PFSK-1 (cell line): ENCODE measurements at regions not wholly inside any gene's neighbourhood (a gene's known extent, or its start where the extent isn't known, plus 50 kb on each side); places are given as distances from the start of the nearest gene placed in this dataset.

Experiments
- POLR2AphosphoS5 ChIP-seq: IDR thresholded peaks from 2 replicates; pipeline ENCODE4 v1.6.1; 2012; ENCODE audit warnings: low read depth, mild to moderate bottlenecking, control low read depth, low read length, moderate library complexity
- REST ChIP-seq, 2 experiments: IDR thresholded peaks; 2 replicates each; pipeline versions ENCODE4 v1.6.1 to v1.8.0; 2011 to 2012; ENCODE audit warnings: low read depth in 2 of 2, low read length in 2 of 2, control low read depth in 1 of 2, inconsistent platforms in 1 of 2, mild to moderate bottlenecking in 1 of 2, moderate library complexity in 1 of 2; ENCODE audit not compliant: insufficient read depth in 1 of 2
- TAF1 ChIP-seq: IDR thresholded peaks from 2 replicates; pipeline ENCODE4 v1.6.1; 2012; ENCODE audit warnings: low read length, control low read depth, borderline replicate concordance; ENCODE audit not compliant: insufficient read depth

- TF ChIP-seq REST (IDR thresholded peaks at IDR 0.05; ENCODE audit: insufficient read depth in 1 of 2, low read depth in 2 of 2, low read length in 2 of 2) (no peak), TAF1 (no peak), POLR2AphosphoS5 (no peak)
These were observed 953.0 kb upstream of the NCAM2 start for GRCh38 chr21:20045197-20045596.
